AG04450 (cell line): ENCODE measurements at regions not wholly inside any gene's neighbourhood (a gene's known extent, or its start where the extent isn't known, plus 50 kb on each side); places are given as distances from the start of the nearest gene placed in this dataset.
A peak's percentile ranks its signal among the peaks of the same experiment; 100 is the strongest.

ENCODE experiments used
- CTCF ChIA-PET: fragments of 300-600, 350-600 bp; formaldehyde crosslinking; extraction: SDS; loops from one replicate; lab custom pipeline; 2022; ENCODE audit warnings: antibody characterized with exemption, inconsistent platforms; lab: Charles Lee
- POLR2A ChIA-PET: fragments of 350-600 bp; formaldehyde crosslinking; extraction: SDS; loops from one replicate; lab custom pipeline; 2021; ENCODE audit warnings: antibody characterized with exemption, inconsistent platforms; lab: Yijun Ruan, JAX
- DNase-seq: peaks from one replicate; pipeline ENCODE4 v3.0.0-alpha.2; 2011; ENCODE audit warnings: low read depth, low spot score
- H3K27ac ChIP-seq: one replicate; pipeline ENCODE4 v1.5.1; 2012; ENCODE audit warnings: low read depth, low read length, control low read depth
- H3K27me3 ChIP-seq: one replicate; pipeline ENCODE4 v1.6.0; 2012; ENCODE audit warnings: low read length; ENCODE audit not compliant: control insufficient read depth, insufficient read depth
- H3K4me3 ChIP-seq: 2 replicates; pipeline ENCODE4 v1.5.1; 2011; ENCODE audit warnings: mild to moderate bottlenecking, low read depth, low read length, control low read depth
- H3K9me3 ChIP-seq: 2 replicates; pipeline ENCODE4 v1.5.1; 2012; ENCODE audit warnings: low read length; ENCODE audit not compliant: control insufficient read depth, insufficient read depth
- TF ChIP-seq, protein P1 (sequence below): IDR thresholded peaks from 2 replicates; pipeline ENCODE4 v1.5.1; 2011; ENCODE audit warnings: low read depth, low read length, control low read depth, inconsistent platforms

DNA sequence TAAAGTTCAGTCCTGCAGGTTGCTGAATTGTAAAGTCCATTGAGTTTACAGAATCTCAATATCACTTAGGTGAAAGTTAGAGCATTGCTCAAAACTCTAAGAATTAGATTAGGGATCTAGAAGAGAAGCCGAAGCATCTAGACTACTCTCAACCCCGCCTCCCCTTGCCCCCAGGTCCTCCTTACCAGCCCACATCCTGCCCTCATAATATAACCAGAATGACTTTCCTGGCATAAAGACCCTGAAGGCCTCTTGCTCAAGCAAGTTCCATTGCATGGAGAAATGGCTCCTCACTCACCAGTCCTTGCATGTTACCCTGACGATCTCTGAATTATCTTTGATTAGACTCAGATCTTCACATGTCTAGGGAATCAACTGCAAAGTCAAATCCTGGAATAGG is 78.8 kb downstream of the SPATA31C2 start:
- H3K27ac ChIP-seq = no peak overlapping the region
- peaks cover 4% of the 10 kb centered on the region; the same call in 1 of the 2 replicates for H3K9me3 ChIP-seq
- CTCF ChIA-PET = no interaction called here
- POLR2A ChIA-PET = no interaction called here
- DNase-seq = no peak
- H3K27me3 ChIP-seq = peaks cover 5% of the 10 kb centered on the region
- TF ChIP-seq, protein P1, sequence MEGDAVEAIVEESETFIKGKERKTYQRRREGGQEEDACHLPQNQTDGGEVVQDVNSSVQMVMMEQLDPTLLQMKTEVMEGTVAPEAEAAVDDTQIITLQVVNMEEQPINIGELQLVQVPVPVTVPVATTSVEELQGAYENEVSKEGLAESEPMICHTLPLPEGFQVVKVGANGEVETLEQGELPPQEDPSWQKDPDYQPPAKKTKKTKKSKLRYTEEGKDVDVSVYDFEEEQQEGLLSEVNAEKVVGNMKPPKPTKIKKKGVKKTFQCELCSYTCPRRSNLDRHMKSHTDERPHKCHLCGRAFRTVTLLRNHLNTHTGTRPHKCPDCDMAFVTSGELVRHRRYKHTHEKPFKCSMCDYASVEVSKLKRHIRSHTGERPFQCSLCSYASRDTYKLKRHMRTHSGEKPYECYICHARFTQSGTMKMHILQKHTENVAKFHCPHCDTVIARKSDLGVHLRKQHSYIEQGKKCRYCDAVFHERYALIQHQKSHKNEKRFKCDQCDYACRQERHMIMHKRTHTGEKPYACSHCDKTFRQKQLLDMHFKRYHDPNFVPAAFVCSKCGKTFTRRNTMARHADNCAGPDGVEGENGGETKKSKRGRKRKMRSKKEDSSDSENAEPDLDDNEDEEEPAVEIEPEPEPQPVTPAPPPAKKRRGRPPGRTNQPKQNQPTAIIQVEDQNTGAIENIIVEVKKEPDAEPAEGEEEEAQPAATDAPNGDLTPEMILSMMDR = no peak
- no peak overlapping the region for H3K4me3 ChIP-seq

DNA sequence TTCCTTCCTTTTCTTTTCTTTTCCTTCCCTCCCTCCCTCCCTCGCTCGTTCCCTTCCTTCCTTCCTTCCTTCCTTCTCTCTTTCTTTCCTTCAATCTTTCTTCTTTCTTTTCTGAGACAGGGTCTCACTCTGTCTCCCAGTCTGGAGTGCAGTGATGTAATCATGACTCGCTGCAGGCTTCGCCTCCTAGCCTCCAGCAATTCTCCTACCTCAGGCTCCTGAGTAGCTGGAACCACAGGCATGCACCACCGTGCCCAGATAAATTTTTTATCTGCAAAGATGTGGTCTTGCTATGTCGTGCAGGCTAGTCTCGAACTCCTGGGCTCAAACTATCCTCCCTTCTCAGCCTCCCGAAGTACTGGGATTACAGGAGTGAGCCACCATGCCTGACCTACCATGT is 81.4 kb downstream of the SPATA31C2 start:
- peaks cover 5% of the 10 kb centered on the region for H3K27me3 ChIP-seq
- ChIA-PET POLR2A (no interaction called here), CTCF (no interaction called here)

DNA sequence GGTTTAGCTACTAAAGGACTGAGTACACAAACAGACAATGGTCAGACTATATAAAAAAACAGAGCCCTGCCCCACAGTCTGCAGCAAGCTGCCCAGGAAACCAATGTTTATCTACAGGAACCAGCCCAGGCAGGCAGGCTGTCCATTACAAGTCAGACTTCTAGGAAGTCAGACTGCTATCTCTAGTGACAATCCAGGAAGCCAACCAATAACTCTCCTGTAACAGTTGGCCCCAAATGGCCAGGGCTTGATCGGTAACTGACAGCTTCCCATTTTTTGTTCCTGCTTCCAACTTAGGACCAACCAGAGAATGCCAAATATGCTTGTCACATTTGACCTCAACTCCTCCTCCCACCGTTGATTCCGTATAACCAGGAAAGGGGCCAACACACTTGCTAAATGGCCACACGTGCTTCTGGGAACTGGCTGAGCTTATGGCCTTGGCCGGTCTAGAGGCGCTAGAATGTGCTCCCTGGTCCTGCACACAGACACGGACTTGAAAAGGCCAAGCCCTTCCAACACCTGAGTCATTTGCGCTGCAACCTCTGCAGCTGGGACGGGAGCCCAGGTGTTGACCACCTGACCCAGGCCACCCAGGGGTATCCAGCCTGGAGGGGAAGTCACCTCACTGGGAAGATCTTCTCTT is 79.6 kb upstream of the CDK20 start:
- Histone ChIP-seq H3K9me3 (peaks cover 4% of the 10 kb centered on the region; the same call in 1 of the 2 replicates), H3K4me3 (no peak overlapping the region), H3K27me3 (peaks cover 2% of the 10 kb centered on the region), H3K27ac (no peak overlapping the region)
- TF ChIP-seq, protein P1 = no peak
- no peak for DNase-seq
- ChIA-PET POLR2A (no interaction called here), CTCF (no interaction called here)

More for the DNA sequence above, 81.4 kb downstream of the SPATA31C2 start:
- Histone ChIP-seq H3K27ac (no peak overlapping the region), H3K4me3 (no peak overlapping the region), H3K9me3 (peaks cover 4% of the 10 kb centered on the region; the same call in 1 of the 2 replicates)
- TF ChIP-seq, protein P1 = no peak
- peak; percentile 7 for DNase-seq

DNA sequence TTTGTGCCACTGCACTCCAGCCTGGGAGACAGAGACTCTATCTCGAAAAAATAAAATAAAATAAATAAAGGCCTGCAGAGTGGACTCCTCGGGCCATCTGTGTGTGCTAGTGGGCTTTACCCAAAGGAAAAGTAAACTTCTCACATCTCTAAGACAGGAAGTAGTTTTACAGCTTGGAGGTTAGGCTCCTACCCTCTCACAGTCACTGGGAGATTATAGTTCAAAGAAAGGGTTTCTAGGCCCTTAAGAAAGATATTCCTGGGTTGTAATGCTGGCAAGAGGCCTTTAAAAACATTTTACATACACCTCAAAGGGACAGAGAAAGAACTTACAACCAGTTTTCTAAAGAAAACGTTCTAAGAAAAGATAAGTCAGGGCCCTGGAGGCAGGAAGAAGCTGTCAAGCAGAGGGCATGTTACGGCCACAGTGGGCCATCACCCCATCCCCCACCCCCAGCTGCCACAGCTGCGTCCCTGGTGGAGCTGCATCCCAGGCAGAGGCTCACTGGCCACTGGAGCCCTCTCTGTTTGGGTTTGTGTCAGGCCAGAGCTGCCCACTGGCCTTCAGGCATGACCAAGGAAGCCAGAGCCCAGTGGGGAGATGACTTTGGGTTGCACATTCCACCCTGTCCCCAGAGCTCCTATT is 78.1 kb upstream of the CDK20 start:
- no peak overlapping the region for H3K27ac ChIP-seq
- POLR2A ChIA-PET = no interaction called here
- H3K27me3 ChIP-seq = peaks cover 3% of the 10 kb centered on the region
- TF ChIP-seq, protein P1 = no peak
- H3K9me3 ChIP-seq = peaks cover 4% of the 10 kb centered on the region; the same call in 1 of the 2 replicates
- DNase-seq = no peak
- no peak overlapping the region for H3K4me3 ChIP-seq
- CTCF ChIA-PET = no interaction called here

DNA sequence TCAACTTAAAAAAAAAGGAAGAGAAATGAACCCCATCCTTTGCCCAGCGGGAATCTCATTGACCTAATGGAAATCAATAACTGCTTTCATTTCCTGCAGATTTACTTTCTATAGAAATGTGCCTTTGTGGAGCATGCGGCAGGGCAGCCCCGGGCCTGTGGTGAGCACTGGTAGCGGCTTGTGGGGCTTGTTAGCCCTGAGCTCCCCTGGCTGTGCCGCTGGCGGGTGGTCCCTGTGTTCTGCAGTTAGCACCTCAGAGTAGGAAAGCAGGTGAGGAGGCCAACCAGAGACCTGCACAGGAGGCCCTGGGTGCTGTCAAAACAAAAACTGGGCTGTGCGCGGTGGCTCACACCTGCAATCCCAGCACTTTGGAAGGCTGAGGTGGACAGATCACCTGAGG is 76.8 kb upstream of the CDK20 start:
- H3K9me3 ChIP-seq = peaks cover 4% of the 10 kb centered on the region; the same call in 1 of the 2 replicates
- TF ChIP-seq, protein P1 = no peak
- POLR2A ChIA-PET = no interaction called here

More for the DNA sequence above, 76.8 kb upstream of the CDK20 start:
- CTCF ChIA-PET = interaction anchor here (0.9 kb wide), 1 partner anchor 25 kb away, joined by 3 read pairs; no protein-coding TSS in a partner anchor
- H3K27me3 ChIP-seq = peaks cover 3% of the 10 kb centered on the region
- H3K27ac ChIP-seq = no peak overlapping the region
- DNase-seq = no peak
- H3K4me3 ChIP-seq = no peak overlapping the region
